DMS53 (cell line): ENCODE measurements at regions not wholly inside any gene's neighbourhood (a gene's known extent, or its start where the extent isn't known, plus 50 kb on each side); places are given as distances from the start of the nearest gene placed in this dataset.

ENCODE experiments used
- DNase-seq: peaks from one replicate; lab custom pipeline; 2025; lab: John Stamatoyannopoulos, UW

GRCh38 chr12:123041042-123041531 is 60.6 kb downstream of the ARL6IP4 start:
- DNase-seq = peak; percentile 89

GRCh38 chr12:123040106-123040505 is 59.6 kb downstream of the ARL6IP4 start:
- no peak for DNase-seq

GRCh38 chr12:123038966-123039365 is 58.5 kb downstream of the ARL6IP4 start:
- no peak for DNase-seq

- DNase-seq = no peak
Observed at GRCh38 chr12:123038486-123038885, 58.0 kb downstream of the ARL6IP4 start.

GRCh38 chr12:123037791-123038190 is 57.3 kb downstream of the ARL6IP4 start:
- DNase-seq = no peak

- no peak for DNase-seq
Observed at GRCh38 chr12:123036466-123037285, 56.2 kb downstream of the ARL6IP4 start.

GRCh38 chr12:123035841-123036240 is 55.4 kb downstream of the ARL6IP4 start:
- no peak for DNase-seq

GRCh38 chr12:123034865-123035264 is 54.4 kb downstream of the ARL6IP4 start:
- DNase-seq = no peak

GRCh38 chr12:123034022-123034541 is 53.6 kb downstream of the ARL6IP4 start:
- no peak for DNase-seq

GRCh38 chr12:123033392-123034021 is 53.0 kb downstream of the ARL6IP4 start:
- DNase-seq = no peak

- DNase-seq = no peak
Observed at GRCh38 chr12:123032736-123033391, 52.4 kb downstream of the ARL6IP4 start.
